Activated CD4-positive, alpha-beta T cell treated with anti-CD3 and anti-CD28 coated beads for 24 hours (primary cell): ENCODE measurements at regions not wholly inside any gene's neighbourhood (a gene's known extent, or its start where the extent isn't known, plus 50 kb on each side); places are given as distances from the start of the nearest gene placed in this dataset.

Source experiments
- DNase-seq, 2 donors: peaks; one replicate each; pipeline ENCODE4 v3.0.0-alpha.2; 2020; ENCODE audit warnings: low read depth in 2 of 2

GRCh38 chr14:71362282-71362681 is 455.0 kb downstream of the PCNX1 start:
- no peak for DNase-seq

GRCh38 chr14:71362920-71363584 is 455.8 kb downstream of the PCNX1 start:
- DNase-seq = no peak

DNA sequence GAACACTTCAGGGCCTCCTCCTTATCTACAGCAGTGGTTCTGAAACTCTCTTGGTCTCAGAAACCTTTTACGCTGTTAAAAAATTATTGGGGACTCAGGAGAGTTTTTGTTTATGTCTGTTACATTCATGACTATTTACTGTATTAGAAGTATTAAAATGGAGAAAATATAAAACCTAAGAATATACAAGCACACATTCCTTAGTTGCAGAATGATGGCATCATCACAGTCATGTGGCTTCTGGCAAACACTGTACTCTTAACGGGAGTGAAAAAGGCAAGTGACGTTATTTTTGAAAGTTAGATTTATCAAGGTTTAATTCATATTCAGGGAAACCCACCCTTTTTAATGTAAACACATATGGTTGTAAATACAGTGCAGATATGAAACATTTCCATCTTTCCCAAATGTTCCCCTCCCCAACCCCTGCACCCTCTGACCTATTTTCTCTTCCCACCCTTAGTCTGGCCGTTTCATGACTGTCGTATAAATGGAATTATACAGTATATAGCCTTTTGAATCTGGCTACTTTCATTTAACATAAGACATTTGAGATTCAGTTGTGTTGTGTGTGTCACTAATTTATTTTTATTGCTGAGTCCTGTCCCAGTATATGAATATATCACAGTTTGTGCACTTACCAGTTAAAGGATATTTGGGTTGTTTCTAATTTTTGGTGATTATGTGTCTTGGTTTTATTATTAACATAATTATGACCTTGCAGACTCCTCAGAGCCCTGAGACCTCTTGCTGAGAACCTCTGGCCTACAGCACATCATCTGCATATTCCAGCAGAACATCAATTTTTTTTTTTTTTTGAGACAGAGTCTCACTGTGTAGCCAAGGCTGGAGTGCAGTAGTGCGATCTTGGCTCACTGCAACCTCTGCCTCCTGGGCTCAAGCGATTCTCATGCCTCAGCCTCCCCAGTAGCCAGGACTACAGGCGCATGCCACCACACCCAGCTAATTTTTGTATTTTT is 457.0 kb downstream of the PCNX1 start:
- no peak for DNase-seq

- no peak for DNase-seq
Measured at GRCh38 chr14:71365361-71365760, 458.1 kb downstream of the PCNX1 start.

- no peak for DNase-seq
Measured at GRCh38 chr14:71366861-71367260, 459.6 kb downstream of the PCNX1 start.

- no peak for DNase-seq
Measured at GRCh38 chr14:71371711-71372396, 464.6 kb downstream of the PCNX1 start.

GRCh38 chr14:71372411-71372838 is 465.2 kb downstream of the PCNX1 start:
- DNase-seq = no peak

- DNase-seq = no peak
Measured at GRCh38 chr14:71373773-71374172, 466.5 kb downstream of the PCNX1 start.

GRCh38 chr14:71374989-71375388 is 467.7 kb downstream of the PCNX1 start:
- DNase-seq = no peak

DNA sequence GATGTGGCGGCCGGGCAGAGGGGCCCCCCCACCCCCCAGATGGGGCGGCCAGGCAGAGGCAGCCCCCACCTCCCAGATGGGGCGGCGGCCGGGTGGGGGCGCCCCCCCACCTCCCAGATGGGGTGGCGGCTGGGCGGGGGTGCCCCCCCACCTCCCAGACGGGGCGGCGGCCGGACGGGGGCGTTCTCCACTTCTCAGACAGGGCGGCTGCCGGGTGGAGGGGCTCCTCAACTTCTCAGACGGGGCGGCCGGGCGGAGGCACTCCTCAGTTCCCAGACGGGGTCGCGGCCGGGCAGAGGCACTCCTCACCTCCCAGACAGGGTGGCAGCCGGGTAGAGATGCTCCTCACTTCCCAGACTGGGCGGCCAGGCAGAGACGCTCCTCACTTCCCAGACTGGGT is 469.8 kb downstream of the PCNX1 start:
- no peak for DNase-seq

DNA sequence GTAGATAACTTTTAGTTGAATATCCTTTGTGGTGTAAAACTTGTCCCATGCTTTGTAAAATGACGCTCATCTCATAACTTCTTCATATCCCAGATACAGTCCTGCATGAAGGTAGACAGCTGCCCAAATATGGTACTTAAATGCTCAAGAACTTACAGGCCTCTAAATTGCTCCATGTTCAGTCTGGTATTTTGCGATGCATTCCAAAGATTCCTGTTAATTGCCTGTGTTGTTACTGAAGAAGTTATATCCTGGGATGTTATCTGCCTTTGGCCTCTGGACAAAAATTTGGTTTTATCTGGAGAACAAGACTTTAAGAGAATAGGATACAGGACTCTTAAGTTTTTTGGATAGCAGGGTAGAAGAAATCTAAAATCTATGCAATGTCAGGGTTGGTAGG is 473.0 kb downstream of the PCNX1 start:
- DNase-seq = no peak

DNA sequence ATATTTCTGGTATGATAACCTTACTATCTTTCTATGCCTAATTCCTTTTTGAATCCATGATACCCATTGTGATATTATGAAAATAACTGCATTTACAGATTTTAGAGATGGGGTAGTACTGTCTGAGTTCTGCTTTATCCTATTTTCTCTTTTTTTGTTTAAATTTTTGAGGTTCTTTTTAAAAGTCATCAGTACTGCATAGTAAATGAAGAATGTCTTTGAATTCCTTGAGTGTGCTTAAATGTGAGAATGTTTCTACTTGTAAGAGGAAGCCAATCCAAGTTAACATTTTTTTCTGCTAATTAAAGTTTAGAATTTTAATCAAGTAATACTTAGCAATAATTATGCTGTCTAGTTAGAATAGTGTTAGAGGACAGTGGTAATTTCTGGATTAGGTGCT is 474.6 kb downstream of the PCNX1 start:
- DNase-seq = no peak

DNA sequence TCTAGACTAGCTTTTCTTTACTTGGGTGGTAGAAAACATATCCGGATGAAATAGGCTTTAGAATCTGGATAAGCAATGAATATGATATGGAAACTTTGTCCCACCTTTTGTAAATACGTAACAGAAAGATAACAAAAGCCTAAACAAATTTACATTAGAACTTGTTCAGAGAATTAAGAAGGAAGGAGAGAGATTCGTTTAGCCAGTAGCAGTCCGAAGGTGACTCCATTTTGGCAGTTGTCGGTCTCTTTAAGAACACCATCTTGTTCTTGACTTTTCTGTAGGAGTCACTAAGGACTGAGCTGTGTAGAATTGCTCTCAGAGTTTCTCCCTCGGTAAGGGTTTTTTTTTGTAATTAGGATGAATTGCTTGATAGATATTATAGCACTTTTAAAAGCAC is 475.1 kb downstream of the PCNX1 start:
- DNase-seq = no peak

GRCh38 chr14:71383510-71383909 is 476.3 kb downstream of the PCNX1 start:
- DNase-seq = no peak

DNA sequence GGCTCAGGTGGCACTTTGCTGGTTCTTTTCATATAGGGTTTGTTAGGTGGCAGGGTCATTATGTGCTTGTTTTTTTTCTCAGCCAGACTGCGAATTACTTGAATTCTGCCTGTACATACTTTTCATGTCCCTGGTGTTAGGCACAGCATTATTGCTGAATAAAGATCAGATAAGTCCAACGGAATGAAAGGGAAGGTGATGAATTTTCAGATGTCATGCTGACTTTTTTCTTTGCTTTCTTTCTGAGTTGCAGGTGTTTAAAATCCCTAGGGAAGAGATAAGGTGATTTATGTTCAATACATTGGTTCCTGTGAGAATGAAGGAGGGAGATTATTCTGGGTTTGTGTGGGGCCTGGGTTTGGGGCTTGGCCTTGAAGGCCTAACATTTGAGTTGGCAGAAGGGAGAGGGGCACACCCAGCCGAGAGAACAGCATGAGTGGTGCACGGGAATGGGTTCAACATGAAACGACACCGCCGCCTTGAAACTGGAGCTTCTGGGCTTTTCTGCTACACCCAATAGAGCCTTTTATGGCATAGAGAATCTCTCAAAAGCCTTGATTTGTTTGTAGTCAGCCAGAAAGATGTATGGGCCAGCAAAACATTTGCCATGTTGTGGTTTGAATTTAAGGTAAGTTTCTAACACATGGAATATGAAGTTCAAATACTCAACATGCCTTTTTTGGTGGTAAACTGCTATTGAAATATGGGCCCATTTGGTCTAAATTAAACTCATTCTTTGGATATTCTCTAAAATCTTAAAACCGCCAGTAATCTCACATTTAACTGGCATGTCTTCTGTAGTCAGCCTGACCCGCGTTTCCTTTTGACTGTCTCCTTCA is 477.0 kb downstream of the PCNX1 start:
- DNase-seq = no peak

DNA sequence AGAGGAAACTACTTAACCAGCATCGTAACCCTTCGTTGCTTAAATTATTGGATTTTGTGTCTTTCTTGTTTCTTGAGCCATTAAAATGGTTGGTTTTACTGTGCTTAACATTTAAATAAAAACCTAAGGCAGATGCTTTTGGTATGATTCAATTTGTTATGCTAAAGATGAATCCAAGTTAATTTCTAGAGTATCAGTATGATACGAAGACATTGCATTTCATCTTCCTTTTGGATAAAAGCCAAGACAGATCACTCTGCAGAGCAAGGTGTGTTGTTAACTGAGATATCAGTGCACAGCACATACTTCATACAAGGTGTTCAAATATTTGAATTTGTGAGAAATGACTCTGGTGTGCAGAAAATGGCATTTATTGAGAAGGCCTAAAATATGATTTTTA is 480.5 kb downstream of the PCNX1 start:
- DNase-seq = no peak

DNA sequence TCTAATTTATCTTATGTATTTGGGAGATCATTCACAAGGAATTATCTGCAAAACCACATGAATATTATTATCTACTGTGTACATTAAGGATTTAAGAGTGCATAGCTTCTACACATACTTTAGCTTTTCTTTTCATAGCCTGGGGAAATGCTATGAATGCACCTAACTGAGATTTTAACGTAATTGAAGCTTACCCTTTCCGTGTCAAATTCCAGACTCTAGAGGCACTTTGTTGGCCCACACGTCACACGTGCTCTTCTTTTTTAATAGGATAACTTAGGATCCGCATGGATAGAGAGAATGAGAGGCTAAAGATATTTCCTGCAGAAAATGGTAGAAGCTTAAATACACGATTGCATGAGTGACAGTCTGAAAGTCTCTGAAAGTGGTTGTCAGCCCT is 481.1 kb downstream of the PCNX1 start:
- DNase-seq = no peak

DNA sequence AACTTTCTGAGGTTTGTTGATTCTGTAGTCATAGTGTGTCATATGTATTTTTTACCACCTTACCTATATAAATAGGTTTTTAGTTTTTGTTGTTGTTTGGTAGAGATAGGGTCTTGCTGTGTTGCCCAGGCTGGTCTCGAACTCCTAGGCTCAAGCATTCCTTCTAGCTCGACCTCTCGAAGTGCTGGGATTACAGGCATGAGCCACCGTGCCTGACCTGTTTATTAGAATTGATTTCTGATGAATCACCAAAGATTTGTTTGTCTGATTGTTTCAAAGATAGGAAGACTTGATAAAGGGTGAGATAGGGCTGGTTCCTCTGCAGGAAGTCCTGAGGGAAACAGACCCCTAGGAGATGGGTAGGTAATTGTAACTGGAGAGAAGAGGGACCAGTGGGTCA is 481.6 kb downstream of the PCNX1 start:
- DNase-seq = no peak

DNA sequence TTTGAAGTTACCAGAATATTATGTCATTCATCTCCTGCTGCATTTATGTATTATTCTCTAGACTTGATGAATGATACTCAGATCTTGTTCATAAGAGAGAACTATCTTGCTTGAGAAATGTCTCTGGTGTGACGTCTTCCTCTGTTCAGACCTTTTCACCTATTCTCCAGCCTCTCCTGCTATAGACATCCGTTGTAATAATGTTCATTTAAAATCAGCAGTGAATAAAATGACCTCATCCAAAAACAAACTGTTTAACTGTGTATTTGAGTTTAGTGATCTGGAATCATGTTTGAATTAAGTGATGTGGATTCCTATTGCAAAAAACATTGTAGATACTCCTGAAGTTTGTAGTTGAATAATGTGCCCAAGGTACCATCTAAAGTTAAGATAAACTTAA is 487.1 kb downstream of the PCNX1 start:
- no peak for DNase-seq

- DNase-seq = no peak
Measured at GRCh38 chr14:71395151-71395604, 487.9 kb downstream of the PCNX1 start.

- no peak for DNase-seq
Measured at GRCh38 chr14:71395636-71396035, 488.4 kb downstream of the PCNX1 start.
